MCF 10A (cell line): ENCODE measurements at regions not wholly inside any gene's neighbourhood (a gene's known extent, or its start where the extent isn't known, plus 50 kb on each side); places are given as distances from the start of the nearest gene placed in this dataset.

Experiments
- BruUV-seq: library from RNA; stranded (reverse); fragments of 400-500 nt; replicated peaks from 2 replicates; lab custom pipeline; 2021; lab: Mats Ljungman, UMichigan
- CTCF ChIA-PET: fragments of 300-600 bp; sonication (Branson Sonifier 250); formaldehyde crosslinking; extraction: SDS; loops from one replicate; lab custom pipeline; 2021; ENCODE audit warnings: antibody characterized with exemption, inconsistent platforms; lab: Yijun Ruan, JAX
- POLR2A ChIA-PET: fragments of 300-600, 350-650 bp; sonication (Branson Sonifier 250); formaldehyde crosslinking; extraction: SDS; loops from one replicate; lab custom pipeline; 2020; ENCODE audit warnings: antibody characterized with exemption, inconsistent platforms; lab: Yijun Ruan, JAX
- DNase-seq: peaks from one replicate; pipeline ENCODE4 v3.0.0-alpha.2; 2018; ENCODE audit not compliant: unreplicated experiment
- H3K27ac Mint-ChIP-seq: one replicate; pipeline ENCODE4 v1.8.0; 2022; ENCODE audit warnings: mild to moderate bottlenecking, low read depth, mixed read lengths; ENCODE audit not compliant: unreplicated experiment
- H3K27me3 Mint-ChIP-seq: one replicate; pipeline ENCODE4 v1.8.0; 2022; ENCODE audit warnings: mixed read lengths; ENCODE audit not compliant: insufficient read depth, unreplicated experiment
- H3K36me3 Mint-ChIP-seq: one replicate; pipeline ENCODE4 v1.8.0; 2022; ENCODE audit warnings: mild to moderate bottlenecking, moderate library complexity, mixed read lengths; ENCODE audit not compliant: insufficient read depth, unreplicated experiment
- H3K4me1 Mint-ChIP-seq: one replicate; pipeline ENCODE4 v1.8.0; 2022; ENCODE audit warnings: mixed read lengths; ENCODE audit not compliant: insufficient read depth, unreplicated experiment
- H3K4me3 Mint-ChIP-seq: one replicate; pipeline ENCODE4 v1.8.0; 2022; ENCODE audit warnings: mild to moderate bottlenecking, moderate library complexity, mixed read lengths; ENCODE audit not compliant: unreplicated experiment
- H3K9me3 Mint-ChIP-seq: one replicate; pipeline ENCODE4 v1.8.0; 2022; ENCODE audit warnings: mixed read lengths; ENCODE audit not compliant: unreplicated experiment
- CTCF ChIP-seq: fragments of 200-600 bp; IDR thresholded peaks from one replicate; pipeline ENCODE4 v1.8.0; 2022; ENCODE audit warnings: antibody characterized with exemption, mild to moderate bottlenecking; ENCODE audit not compliant: unreplicated experiment
- intact Hi-C: fragments of 100-400 bp; cut with micrococcal nuclease; formaldehyde crosslinking; loops from 2 replicates; pipeline ENCODE4 v1.14.1; 2022

- H3K27ac Mint-ChIP-seq, result no peak overlapping the region
- no peaks in the 10 kb centered on the region for H3K9me3 Mint-ChIP-seq
- BruUV-seq, result no TSS peak
- H3K36me3 Mint-ChIP-seq, result no peaks in the 10 kb centered on the region
- DNase-seq, result no peak
- TF ChIP-seq CTCF, result no peak
- ChIA-PET CTCF (no interaction called here), POLR2A (no interaction called here)
- H3K4me1 Mint-ChIP-seq, result no peaks in the 10 kb centered on the region
- intact Hi-C loops, result no loop called here
- no peak overlapping the region for H3K4me3 Mint-ChIP-seq
- H3K27me3 Mint-ChIP-seq, result peaks cover 11% of the 10 kb centered on the region
Observed at GRCh38 chr7:135822376-135822775, 73.8 kb upstream of the FAM180A start.

- no peaks in the 10 kb centered on the region for H3K4me1 Mint-ChIP-seq
- POLR2A ChIA-PET, result interaction anchor here (0.5 kb wide), 1 partner anchor 16 kb away, joined by 4 read pairs; no protein-coding TSS in a partner anchor
Observed at GRCh38 chr7:135817583-135817982, 69.0 kb upstream of the FAM180A start.

GRCh38 chr7:135815033-135815432 lies 66.4 kb upstream of the FAM180A start:
- intact Hi-C loops, result no loop called here
- Mint-ChIP-seq H3K9me3 (no peaks in the 10 kb centered on the region), H3K36me3 (no peaks in the 10 kb centered on the region), H3K4me3 (no peak overlapping the region), H3K27ac (no peak overlapping the region), H3K4me1 (no peaks in the 10 kb centered on the region), H3K27me3 (peaks cover 11% of the 10 kb centered on the region)
- ChIA-PET CTCF (interaction anchor here (1.9 kb wide), 1 partner anchor 17 kb away, joined by 8 read pairs; no protein-coding TSS in a partner anchor), POLR2A (no interaction called here)
- no TSS peak for BruUV-seq
- TF ChIP-seq CTCF, result no peak
- no peak for DNase-seq

More at GRCh38 chr7:135817583-135817982, 69.0 kb upstream of the FAM180A start:
- Mint-ChIP-seq H3K27ac (no peak overlapping the region), H3K27me3 (peaks cover 11% of the 10 kb centered on the region), H3K9me3 (no peaks in the 10 kb centered on the region), H3K36me3 (no peaks in the 10 kb centered on the region), H3K4me3 (no peak overlapping the region)
- intact Hi-C loops, result no loop called here
- BruUV-seq, result no TSS peak
- TF ChIP-seq CTCF, result no peak
- CTCF ChIA-PET, result interaction anchor here (0.7 kb wide), 1 partner anchor 185 kb away, joined by 3 read pairs; no protein-coding TSS in a partner anchor
- DNase-seq, result no peak

GRCh38 chr7:135812148-135812547 lies 63.5 kb upstream of the FAM180A start:
- ChIA-PET CTCF (interaction anchor here (1.2 to 3.3 kb wide), 2 partner anchors 11 to 198 kb away, joined by 5 to 15 read pairs; no protein-coding TSS in a partner anchor), POLR2A (no interaction called here)
- H3K27ac Mint-ChIP-seq, result no peak overlapping the region
- no peaks in the 10 kb centered on the region for H3K9me3 Mint-ChIP-seq
- no peak for TF ChIP-seq CTCF
- no peaks in the 10 kb centered on the region for H3K27me3 Mint-ChIP-seq
- intact Hi-C loops, result no loop called here
- H3K36me3 Mint-ChIP-seq, result no peaks in the 10 kb centered on the region
- no peak overlapping the region for H3K4me3 Mint-ChIP-seq
- no peaks in the 10 kb centered on the region for H3K4me1 Mint-ChIP-seq
- no peak for DNase-seq
- BruUV-seq, result no TSS peak
